ENCODE measurements at regions not wholly inside any gene's neighbourhood (a gene's known extent, or its start where the extent isn't known, plus 50 kb on each side); places are given as distances from the start of the nearest gene placed in this dataset.

- no peak for DNase-seq (ENCODE audit: low spot score in 2 of 2)
- no peak for TF ChIP-seq CTCF (IDR thresholded peaks at IDR 0.05)
- Histone ChIP-seq H3K36me3 (no peaks in the 10 kb centered on the region), H3K9me3 (no peaks in the 10 kb centered on the region), H3K27me3 (no peaks in the 10 kb centered on the region), H3K27ac (no peak overlapping the region), H3K4me3 (no peak overlapping the region), H3K4me1 (no peaks in the 10 kb centered on the region)
- intact Hi-C loops (cut with DNase I) = no loop called here
Observed at GRCh38 chr15:87572381-87572910, 684.1 kb downstream of the NTRK3 start.

DNA sequence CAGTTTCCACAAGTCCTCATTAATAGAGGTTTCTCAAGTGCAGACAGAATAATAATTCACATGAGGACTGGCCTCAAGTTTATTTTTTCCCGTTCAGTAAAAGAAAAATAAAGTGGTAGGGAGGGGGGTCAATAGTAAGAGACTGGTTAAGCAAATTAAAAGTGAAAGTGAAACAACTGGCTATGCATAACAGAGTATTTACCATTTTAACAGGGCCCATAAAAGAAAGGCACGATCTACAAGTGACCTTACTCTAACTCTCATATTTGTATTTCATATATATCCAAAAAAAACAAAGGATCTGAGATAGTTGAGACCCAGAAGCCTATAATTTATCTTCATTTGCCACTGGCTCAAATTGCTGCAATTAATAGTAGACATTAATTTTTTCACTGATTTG lies 686.3 kb downstream of the NTRK3 start:
- no peak for TF ChIP-seq CTCF (IDR thresholded peaks at IDR 0.05)
- Histone ChIP-seq H3K4me1 (no peaks in the 10 kb centered on the region), H3K4me3 (peak overlapping the region in 1 of 2 donors; percentile 44), H3K9me3 (no peaks in the 10 kb centered on the region), H3K27me3 (no peaks in the 10 kb centered on the region), H3K36me3 (no peaks in the 10 kb centered on the region), H3K27ac (no peak overlapping the region)
- DNase-seq (ENCODE audit: low spot score in 2 of 2) = no peak
- intact Hi-C loops (cut with DNase I) = no loop called here

DNA sequence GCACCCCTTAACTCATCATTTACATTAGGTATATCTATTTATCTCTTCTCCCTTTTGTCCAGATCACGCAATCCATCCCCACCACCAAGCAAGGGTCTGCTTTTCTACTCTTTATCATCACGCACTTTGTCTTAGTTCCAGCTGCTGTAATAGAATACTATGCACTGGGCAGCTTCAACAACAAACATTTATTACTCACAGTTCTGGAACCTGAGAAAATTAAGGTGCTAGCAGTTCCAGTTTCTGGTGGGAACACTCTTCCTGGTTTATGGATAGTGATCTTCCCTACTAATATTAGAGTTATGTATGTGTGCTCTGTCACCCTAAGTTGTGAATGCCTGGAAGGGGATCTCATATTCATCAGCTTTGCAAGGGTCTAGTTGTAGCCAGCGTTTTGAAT lies 687.0 kb downstream of the NTRK3 start:
- H3K4me1 ChIP-seq = no peaks in the 10 kb centered on the region
- no peak overlapping the region for H3K27ac ChIP-seq
- no peak for DNase-seq (ENCODE audit: low spot score in 2 of 2)
- TF ChIP-seq CTCF (IDR thresholded peaks at IDR 0.05) = no peak
- intact Hi-C loops (cut with DNase I) = no loop called here
- no peak overlapping the region for H3K4me3 ChIP-seq
- H3K27me3 ChIP-seq = no peaks in the 10 kb centered on the region
- no peaks in the 10 kb centered on the region for H3K36me3 ChIP-seq
- no peaks in the 10 kb centered on the region for H3K9me3 ChIP-seq

- Histone ChIP-seq H3K4me3 (no peak overlapping the region), H3K9me3 (no peaks in the 10 kb centered on the region), H3K4me1 (no peaks in the 10 kb centered on the region), H3K27ac (no peak overlapping the region), H3K36me3 (no peaks in the 10 kb centered on the region), H3K27me3 (no peaks in the 10 kb centered on the region)
- DNase-seq (ENCODE audit: low spot score in 2 of 2) = no peak
- TF ChIP-seq CTCF (IDR thresholded peaks at IDR 0.05) = no peak
- intact Hi-C loops (cut with DNase I) = no loop called here
Observed at GRCh38 chr15:87567406-87568030, 689.0 kb downstream of the NTRK3 start.

DNA sequence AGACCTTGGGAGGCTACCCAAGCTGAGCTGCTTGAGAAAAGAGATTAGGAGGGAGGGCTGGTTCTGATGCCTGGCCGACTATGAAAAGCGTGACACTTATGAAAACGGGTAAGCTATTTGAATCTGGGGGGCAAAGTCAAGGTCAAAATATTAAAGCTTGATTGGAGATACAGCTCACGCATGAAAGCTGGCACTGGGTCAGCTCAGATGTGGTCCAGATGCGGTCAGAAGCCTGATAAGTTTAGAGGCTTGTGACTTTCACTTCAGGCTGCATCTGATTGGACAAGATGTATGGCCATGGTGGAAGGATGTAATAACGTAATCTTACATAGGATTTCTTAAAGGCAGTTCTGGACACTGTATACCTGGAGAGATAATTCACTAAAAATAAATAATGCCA lies 690.3 kb downstream of the NTRK3 start:
- no peak for TF ChIP-seq CTCF (IDR thresholded peaks at IDR 0.05)
- no peaks in the 10 kb centered on the region for H3K9me3 ChIP-seq
- no peak overlapping the region for H3K27ac ChIP-seq
- no peaks in the 10 kb centered on the region for H3K36me3 ChIP-seq
- no peak overlapping the region for H3K4me3 ChIP-seq
- intact Hi-C loops (cut with DNase I) = no loop called here
- H3K4me1 ChIP-seq = no peaks in the 10 kb centered on the region
- H3K27me3 ChIP-seq = no peaks in the 10 kb centered on the region
- no peak for DNase-seq (ENCODE audit: low spot score in 2 of 2)

- Histone ChIP-seq H3K27ac (no peak overlapping the region), H3K27me3 (no peaks in the 10 kb centered on the region), H3K36me3 (no peaks in the 10 kb centered on the region), H3K9me3 (no peaks in the 10 kb centered on the region), H3K4me3 (no peak overlapping the region), H3K4me1 (no peaks in the 10 kb centered on the region)
- intact Hi-C loops (cut with DNase I) = no loop called here
- no peak for DNase-seq (ENCODE audit: low spot score in 2 of 2)
- no peak for TF ChIP-seq CTCF (IDR thresholded peaks at IDR 0.05)
Observed at GRCh38 chr15:87564681-87565080, 691.9 kb downstream of the NTRK3 start.

Data from ascending aorta (tissue), 2 donors.